Activated gamma-delta T cell (primary cell): ENCODE measurements at regions not wholly inside any gene's neighbourhood (a gene's known extent, or its start where the extent isn't known, plus 50 kb on each side); places are given as distances from the start of the nearest gene placed in this dataset.

Experiments
- DNase-seq: peaks from one replicate; lab custom pipeline; 2025; lab: John Stamatoyannopoulos, UW

DNA sequence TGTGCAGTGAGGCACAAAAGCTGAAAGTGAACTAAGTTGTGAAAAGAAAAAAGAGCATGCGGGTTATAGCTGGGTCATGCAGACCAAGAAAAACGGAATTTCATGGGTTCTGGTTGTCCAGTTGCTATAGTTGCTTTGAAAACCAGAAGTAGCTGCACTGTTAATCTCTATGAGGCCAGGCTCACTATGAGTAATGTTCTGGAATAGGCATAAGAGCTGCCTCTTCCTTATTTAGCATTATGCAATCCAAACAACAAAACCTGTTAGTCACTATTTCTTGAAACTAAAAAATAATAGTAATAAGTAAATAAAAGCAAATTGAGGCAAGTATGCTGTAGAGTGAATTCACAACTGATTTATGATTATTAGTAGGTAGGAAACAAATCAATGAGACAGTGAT lies 1383.7 kb downstream of the MRPL39 start:
- no peak for DNase-seq

- DNase-seq: no peak
These were observed 1384.6 kb downstream of the MRPL39 start for GRCh38 chr21:24222676-24223075.

GRCh38 chr21:24220446-24220845 lies 1386.8 kb downstream of the MRPL39 start:
- DNase-seq: no peak

DNA sequence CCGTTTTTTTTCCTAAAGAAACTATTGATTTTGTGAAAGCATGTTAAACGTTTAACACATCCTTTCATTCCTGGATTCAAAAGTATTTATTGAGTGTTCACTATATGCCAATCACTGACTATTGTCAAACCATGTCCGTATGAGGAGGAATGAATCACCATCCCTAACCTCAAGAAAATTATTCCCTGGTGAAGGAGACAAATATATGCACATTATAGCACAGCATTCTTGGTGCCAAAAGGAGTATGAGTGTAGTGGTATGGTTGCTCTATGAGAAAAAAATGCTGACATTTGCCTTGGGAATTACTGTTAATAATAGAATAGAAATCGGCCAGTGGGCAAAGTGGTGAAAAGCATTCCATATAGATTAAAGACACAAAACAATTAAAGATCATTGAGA lies 1390.1 kb downstream of the MRPL39 start:
- no peak for DNase-seq

DNA sequence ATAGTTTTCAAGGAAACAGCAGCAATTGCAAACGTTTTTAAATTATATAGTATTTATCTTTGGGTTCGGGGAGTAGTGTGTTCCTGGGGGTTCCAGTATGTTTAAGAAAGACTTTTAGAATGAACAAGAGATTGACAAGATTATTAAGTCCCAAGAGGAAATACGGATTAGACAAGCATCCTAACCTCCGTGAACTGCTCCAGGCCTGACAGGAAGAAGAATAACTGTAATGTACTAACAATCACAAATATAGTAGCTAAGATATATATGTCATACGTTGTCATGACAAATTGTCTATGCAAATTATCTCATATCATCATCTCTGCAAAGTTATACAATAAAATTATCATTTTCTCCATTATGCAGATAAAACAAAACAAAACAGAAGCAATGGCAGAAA lies 1397.2 kb downstream of the MRPL39 start:
- no peak for DNase-seq

GRCh38 chr21:24208562-24209260 lies 1398.6 kb downstream of the MRPL39 start:
- DNase-seq: no peak

DNA sequence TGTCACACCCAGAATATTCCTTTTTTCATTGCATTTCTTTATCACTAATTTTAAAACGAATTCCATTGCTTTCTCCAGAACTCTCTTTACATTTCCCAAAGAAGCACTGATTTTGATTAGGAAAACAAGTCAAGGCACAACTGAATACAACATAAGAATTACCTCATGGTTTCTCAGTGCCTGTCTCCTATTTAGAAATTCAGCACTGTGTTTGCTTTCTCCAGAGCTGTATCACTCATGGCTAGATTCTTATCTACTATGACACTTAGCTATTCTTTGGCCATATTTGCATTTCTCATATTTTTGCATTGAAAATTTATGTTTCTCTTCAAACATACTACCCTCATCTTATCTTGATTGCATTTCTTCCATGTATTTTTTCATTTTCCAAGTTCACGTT lies 1402.0 kb downstream of the MRPL39 start:
- no peak for DNase-seq

GRCh38 chr21:24204641-24205040 lies 1402.6 kb downstream of the MRPL39 start:
- no peak for DNase-seq

DNA sequence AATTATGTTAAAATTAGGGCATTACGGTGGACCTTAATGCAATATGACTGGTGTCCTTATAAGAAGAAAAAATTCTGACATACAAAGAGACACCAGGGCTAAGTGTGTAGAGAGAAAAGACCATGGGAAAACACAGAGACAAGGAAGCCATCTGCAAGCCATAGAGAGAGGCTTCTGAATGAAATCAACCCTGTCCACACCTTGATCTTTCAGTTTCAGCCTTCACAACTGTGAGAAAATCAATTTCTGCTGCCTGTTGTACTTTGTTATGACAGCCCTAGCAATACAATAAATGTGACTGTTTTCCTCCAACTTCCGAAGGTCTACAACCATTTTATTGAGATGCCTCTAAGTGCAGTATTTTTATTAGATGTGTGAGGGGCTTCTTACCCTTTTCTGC lies 1407.2 kb downstream of the MRPL39 start:
- DNase-seq: no peak

DNA sequence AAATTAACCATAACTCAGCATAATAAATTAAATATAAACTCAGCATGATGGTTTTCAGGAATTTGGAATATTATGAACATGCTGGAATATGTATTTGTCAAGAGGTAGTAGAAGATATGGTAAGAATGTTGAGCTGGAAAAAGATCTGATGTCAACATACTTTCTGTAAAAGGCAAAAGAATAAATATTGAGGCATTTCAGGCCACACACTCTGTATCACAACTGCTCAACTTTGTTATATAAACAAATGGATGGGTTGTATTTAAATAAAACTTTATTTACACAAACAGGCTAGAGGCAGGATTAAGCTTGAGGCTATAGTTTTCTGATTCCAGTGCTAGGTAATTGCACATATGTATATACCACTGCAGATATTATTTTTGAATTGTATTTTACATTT lies 1409.4 kb downstream of the MRPL39 start:
- no peak for DNase-seq

DNA sequence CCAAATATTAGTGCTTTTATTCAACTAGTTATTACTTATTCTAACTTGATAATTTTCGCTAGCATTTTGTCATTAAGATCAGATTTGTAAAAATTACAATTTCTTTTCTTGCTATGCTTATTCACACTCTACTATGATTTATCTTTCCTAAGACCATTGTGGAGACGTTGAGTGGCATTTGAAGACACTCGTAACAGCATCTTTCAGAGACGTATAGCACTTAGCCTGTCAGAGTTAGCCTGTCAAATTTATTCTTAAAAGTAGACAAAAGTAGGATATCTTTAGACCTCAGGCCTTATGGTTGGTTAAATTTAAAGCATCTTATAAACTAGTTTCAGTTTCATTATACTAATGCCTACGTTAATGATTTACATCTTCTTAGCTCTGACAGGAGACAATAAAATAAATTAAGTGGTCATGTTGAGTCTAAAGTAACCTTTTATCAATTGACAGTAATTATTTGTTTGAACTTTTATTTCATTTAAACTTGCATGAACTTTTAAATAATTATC lies 1410.1 kb downstream of the MRPL39 start:
- no peak for DNase-seq

DNA sequence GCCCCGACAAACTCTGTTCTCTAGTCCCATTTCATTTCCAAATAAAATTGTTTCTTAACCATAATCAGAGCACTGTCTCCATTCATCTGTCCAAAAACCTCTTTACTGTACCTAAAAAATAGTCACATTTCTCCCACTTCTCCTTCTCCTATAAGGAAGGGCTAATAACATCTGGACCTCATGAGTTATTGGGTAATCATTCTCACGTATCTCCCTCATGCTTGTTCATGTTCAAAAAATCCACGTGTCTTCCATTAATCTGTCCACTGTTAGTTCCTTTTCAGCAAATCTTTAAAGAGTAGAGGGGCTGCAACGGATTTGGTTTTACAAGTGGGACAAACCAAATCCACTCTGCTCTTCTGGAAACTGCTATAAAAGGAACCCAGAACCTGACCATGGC lies 1418.8 kb downstream of the MRPL39 start:
- no peak for DNase-seq

DNA sequence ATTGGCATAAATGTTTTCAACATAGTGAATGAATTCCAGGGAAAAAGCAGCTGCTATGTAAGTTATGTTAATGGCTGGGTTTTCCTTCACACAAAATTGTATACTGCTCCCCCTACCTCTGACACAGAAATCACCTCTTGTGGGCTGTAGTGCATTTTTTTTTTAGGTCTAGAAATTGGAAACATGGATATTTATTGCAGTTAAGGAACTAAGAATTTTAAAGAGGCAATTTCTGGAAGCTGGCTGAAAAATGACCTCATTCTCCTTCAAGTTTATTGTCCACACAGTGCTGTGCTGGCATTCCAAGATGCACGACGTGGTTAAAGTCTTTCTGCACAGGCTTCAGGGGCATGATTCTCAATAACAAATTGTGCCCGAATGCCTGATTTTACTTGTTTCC lies 1424.2 kb downstream of the MRPL39 start:
- DNase-seq: no peak

DNA sequence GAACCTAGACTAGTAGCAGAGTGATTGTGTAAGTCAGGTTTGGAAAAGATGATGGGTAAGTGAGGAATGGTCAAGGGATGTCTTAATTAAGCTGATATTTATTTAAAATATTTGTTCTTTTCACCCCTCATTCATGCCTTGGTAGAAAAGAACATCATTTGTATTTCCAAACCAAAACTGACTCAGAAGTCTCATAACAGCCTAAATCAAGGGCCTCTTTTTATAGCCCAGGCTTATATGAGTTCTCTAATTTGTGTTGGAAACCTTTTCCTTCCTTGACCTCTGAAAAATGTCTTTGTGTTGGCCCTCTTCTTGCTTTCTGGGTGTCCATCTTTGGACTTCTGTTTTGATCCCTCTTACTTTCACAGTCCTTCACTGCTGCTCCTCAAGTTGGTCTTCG lies 1428.2 kb downstream of the MRPL39 start:
- no peak for DNase-seq

DNA sequence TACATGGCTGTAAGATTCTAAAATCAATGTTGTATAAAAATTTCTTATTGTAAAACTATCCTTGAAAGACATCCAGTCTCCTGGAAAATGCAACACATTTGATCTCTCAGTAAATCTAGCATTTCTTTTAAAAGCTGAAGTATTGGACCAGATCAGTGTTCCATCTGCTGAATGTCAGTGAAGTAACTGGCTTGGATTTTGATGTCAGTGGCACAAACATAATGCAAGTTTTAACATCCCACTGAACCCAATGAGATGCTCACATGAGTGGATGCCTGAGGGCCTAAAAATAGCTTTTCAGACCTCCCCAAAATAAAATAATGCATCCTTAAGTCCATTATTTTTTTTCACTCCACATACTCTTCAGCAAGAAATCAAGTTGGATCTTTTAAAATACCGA lies 1432.2 kb downstream of the MRPL39 start:
- DNase-seq: no peak

DNA sequence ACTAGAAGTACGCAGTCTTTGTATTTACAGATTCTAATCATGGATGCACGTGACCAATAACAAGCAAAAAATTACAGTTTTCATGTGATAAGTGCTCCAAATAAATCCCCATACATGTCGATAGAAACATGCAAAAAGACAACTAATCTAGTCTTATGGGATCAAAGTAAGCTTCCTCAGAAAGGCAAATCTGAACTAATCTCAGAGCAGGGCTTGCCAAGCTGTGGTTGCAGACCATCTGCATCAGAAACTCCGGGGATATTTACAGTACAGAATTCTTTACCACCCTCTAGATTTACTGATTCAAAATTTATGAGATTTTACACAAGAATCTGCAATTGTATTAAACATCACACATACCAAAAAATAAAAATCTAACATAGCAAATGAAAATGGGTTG lies 1435.5 kb downstream of the MRPL39 start:
- no peak for DNase-seq

DNA sequence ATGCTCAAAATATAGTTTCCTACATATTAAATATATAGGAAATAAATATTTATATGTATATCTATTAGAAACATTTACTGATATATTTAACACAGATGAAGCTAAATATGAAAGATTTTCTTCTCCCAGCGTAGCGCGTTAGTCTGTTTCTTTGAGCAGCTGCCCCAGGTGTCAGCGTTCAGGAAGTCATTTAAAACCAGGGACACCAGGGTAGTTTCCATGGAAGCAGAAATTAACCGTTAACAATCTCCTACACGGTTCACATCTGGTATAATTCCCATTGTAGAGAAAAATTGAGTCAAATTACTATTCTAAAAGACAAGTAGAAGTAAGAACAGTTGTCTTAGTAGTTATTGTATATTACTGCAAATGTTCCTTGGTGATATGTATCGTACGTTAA lies 1443.7 kb downstream of the MRPL39 start:
- DNase-seq: no peak

GRCh38 chr21:24160528-24160927 lies 1446.8 kb downstream of the MRPL39 start:
- no peak for DNase-seq

DNA sequence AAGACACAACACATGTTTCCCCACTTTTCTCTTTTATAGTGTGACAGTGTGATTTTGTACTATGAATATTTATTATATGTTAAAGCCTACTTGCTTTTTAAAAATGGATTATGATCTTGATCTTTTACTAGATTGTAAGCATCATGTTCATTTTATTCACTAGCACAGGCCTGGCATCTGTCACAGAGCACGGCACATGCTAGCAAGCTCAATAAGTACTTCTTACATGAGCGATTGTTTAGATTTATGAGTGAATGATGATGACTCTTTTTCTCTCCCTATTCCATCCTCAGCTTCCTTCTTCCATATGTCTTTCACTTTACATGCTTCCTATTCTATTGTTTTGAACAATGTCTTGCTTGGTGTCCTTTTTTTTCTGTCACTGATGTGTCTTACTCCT lies 1454.1 kb downstream of the MRPL39 start:
- no peak for DNase-seq

- DNase-seq: no peak
These were observed 1456.5 kb downstream of the MRPL39 start for GRCh38 chr21:24150753-24151152.

- no peak for DNase-seq
These were observed 1458.8 kb downstream of the MRPL39 start for GRCh38 chr21:24148461-24148860.

GRCh38 chr21:24147674-24148073 lies 1459.6 kb downstream of the MRPL39 start:
- no peak for DNase-seq

GRCh38 chr21:24131056-24131455 lies 1476.2 kb downstream of the MRPL39 start:
- DNase-seq: no peak

DNA sequence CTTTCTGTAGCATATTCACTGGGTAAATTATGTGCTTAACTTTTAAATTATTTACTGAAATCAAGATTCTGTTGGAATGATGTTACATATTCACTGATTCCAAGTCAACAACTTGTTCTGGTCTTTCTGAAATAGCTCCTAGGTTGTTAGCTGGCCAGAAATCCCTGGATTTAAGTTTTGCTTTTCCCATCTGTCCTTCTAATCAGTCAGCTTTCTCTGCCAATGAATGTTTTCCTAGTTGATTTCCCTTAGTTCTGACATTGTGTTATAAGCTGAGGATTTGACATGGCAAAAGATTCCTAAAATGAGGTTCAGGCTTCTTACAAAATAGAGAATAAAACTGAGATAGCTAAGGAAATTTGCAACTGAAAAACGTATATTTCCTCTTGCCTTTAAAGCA lies 1479.6 kb downstream of the MRPL39 start:
- DNase-seq: no peak
